GM12801 (cell line): ENCODE measurements at regions not wholly inside any gene's neighbourhood (a gene's known extent, or its start where the extent isn't known, plus 50 kb on each side); places are given as distances from the start of the nearest gene placed in this dataset.

Experiments
- TF ChIP-seq, protein P1 (sequence below): IDR thresholded peaks from one replicate; pipeline ENCODE4 v1.5.1; 2011; ENCODE audit warnings: control low read depth; ENCODE audit not compliant: insufficient read length; ENCODE audit errors: extremely low read depth

DNA sequence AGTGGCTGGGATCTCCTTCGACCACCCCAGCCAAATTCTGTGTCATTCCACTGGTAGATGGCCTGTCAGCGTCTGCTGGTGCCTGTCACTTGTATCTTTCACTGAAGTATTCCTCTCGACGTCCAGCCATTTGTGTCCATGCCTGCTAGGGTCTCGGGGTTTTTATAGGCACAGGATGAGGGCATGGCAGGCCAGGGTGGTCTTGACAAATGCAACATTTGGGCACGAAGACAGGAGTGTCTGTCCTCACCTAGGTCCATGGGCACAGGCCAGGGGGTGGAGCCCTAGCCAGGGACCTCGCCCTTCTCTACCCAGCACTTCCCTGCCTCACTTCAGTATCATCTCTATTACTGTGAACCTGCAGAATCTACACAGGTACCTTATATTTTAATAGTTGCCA is 2223.9 kb upstream of the ACO1 start:
- TF ChIP-seq, protein P1, sequence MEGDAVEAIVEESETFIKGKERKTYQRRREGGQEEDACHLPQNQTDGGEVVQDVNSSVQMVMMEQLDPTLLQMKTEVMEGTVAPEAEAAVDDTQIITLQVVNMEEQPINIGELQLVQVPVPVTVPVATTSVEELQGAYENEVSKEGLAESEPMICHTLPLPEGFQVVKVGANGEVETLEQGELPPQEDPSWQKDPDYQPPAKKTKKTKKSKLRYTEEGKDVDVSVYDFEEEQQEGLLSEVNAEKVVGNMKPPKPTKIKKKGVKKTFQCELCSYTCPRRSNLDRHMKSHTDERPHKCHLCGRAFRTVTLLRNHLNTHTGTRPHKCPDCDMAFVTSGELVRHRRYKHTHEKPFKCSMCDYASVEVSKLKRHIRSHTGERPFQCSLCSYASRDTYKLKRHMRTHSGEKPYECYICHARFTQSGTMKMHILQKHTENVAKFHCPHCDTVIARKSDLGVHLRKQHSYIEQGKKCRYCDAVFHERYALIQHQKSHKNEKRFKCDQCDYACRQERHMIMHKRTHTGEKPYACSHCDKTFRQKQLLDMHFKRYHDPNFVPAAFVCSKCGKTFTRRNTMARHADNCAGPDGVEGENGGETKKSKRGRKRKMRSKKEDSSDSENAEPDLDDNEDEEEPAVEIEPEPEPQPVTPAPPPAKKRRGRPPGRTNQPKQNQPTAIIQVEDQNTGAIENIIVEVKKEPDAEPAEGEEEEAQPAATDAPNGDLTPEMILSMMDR: no peak

DNA sequence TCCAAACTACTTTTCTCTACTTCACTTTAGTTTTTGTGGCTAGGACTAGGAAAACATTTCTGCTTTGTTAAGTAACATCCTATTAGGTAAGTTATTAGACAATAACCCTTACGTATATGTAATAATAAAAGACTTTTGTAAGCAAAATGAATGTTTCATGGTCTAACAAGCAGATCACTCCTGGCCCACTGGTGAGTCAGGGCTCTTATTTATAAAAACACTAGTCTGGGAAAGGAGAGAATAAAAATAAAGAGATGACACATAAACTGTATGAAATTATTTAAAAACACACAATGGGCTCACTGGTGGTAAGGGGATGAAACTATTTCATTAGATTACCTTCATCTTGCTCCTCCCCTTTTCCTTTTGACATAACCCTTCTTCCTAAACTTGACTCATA is 2212.2 kb upstream of the ACO1 start:
- TF ChIP-seq, protein P1: no peak

- TF ChIP-seq, protein P1: no peak
Measured at GRCh38 chr9:30178610-30179009, 2205.8 kb upstream of the ACO1 start.

DNA sequence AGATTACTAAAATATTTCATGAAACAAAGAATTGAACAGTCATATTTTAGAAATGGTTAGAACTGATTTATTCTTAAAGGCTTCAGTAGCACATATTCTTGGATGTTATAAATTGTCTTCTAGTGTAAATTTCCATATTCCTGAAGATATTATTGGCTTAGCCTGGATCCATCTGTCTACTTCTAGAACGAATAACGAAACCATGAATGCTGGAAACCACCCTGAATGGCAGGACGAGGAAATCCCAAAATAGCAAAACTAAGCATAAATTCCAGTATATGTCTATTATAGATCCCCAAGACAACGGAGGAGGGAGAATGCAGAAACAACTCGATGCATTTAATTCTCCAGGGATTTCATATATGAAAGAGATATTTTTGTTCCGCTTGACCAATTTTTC is 2191.0 kb upstream of the ACO1 start:
- TF ChIP-seq, protein P1: no peak

- TF ChIP-seq, protein P1: no peak
Measured at GRCh38 chr9:30196941-30197340, 2187.5 kb upstream of the ACO1 start.

GRCh38 chr9:30197453-30197852 is 2187.0 kb upstream of the ACO1 start:
- TF ChIP-seq, protein P1: no peak

- TF ChIP-seq, protein P1: no peak
Measured at GRCh38 chr9:30197954-30198353, 2186.5 kb upstream of the ACO1 start.
